ENCODE measurements at regions not wholly inside any gene's neighbourhood (a gene's known extent, or its start where the extent isn't known, plus 50 kb on each side); places are given as distances from the start of the nearest gene placed in this dataset.

DNA sequence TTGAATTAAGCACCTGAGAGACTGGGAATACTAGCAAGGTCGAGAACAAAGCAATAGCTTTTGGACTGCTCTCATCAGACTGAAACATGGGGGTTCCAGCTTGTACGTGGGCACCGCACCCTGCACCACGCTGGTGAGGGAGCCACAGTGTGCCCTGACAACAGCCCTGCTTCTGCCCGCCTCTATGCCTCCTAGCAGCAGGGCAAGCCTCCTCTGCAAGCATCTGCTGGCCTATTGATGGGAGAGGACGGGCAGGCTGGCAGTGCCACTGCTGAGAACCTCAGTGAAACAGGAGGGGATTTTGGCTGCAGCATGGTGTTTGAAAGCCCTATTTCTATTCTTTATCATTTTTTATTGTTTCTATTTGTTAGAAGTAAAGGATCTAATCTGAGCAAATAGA is 146.1 kb upstream of the OTOS start:
- Histone ChIP-seq H3K27me3 (no peaks in the 10 kb centered on the region), H3K4me1 (no peaks in the 10 kb centered on the region), H3K27ac (no peak overlapping the region), H3K4me3 (replicated peaks in 1 of 3) (no peak overlapping the region), H3K36me3 (no peaks in the 10 kb centered on the region), H3K9me3 (no peaks in the 10 kb centered on the region)
- DNase-seq = no peak
- intact Hi-C loops (cut with DNase I) = no loop called here
- WGBS, 2 donors = 77 to 88% methylated on average over 3 to 6 of the region's 6 CpGs
- no peak for TF ChIP-seq CTCF (IDR thresholded peaks at IDR 0.05)
- no peak for TF ChIP-seq POLR2A (IDR thresholded peaks at IDR 0.05)

- WGBS, 2 donors = 78 to 83% methylated on average over 11 to 14 of the region's 14 CpGs
- intact Hi-C loops (cut with DNase I) = no loop called here
These were observed 146.6 kb upstream of the OTOS start for GRCh38 chr2:240287011-240287410.

DNA sequence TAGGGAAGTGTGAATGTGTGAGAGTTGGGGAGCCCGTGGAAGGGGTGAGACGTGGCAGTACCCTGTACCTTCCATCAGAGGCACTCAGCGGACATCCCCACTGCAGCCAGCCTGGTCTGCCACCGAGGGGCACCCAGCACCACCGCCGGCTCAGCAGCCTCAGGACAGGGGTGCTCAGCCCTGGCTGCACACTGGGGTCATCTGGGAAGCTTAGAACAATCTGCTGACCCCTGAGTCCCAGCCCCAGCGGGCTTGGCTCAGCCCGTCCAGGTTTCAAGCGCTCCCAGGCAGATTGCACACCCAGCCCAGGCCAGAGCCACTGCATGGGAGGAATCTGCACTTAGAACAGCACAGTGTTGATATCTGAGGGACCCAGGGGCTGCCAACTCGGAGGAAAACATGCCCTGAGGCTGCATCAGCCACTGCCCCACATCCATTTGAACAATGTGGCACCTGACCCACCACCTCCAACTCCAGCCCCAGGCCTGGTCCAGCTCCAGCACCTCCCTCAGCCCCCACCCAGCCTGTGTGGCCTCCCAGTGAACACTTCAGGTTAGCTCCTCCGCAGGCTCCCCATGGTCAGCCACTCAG is 147.1 kb upstream of the OTOS start:
- 74 to 92% methylated on average over 7 of the region's 11 CpGs for WGBS, 2 donors
- intact Hi-C loops (cut with DNase I) = no loop called here
- H3K27me3 ChIP-seq = no peaks in the 10 kb centered on the region
- H3K9me3 ChIP-seq = no peaks in the 10 kb centered on the region
- H3K4me3 ChIP-seq (replicated peaks in 1 of 3) = no peak overlapping the region
- DNase-seq = no peak
- TF ChIP-seq CTCF (IDR thresholded peaks at IDR 0.05) = no peak
- no peak for TF ChIP-seq POLR2A (IDR thresholded peaks at IDR 0.05)
- no peaks in the 10 kb centered on the region for H3K36me3 ChIP-seq
- no peaks in the 10 kb centered on the region for H3K4me1 ChIP-seq
- no peak overlapping the region for H3K27ac ChIP-seq

More at GRCh38 chr2:240287011-240287410, 146.6 kb upstream of the OTOS start:
- no peak for DNase-seq
- Histone ChIP-seq H3K27ac (no peak overlapping the region), H3K9me3 (no peaks in the 10 kb centered on the region), H3K36me3 (no peaks in the 10 kb centered on the region), H3K4me1 (no peaks in the 10 kb centered on the region), H3K27me3 (no peaks in the 10 kb centered on the region), H3K4me3 (replicated peaks in 1 of 3) (no peak overlapping the region)
- TF ChIP-seq POLR2A (IDR thresholded peaks at IDR 0.05) = no peak
- TF ChIP-seq CTCF (IDR thresholded peaks at IDR 0.05) = no peak

DNA sequence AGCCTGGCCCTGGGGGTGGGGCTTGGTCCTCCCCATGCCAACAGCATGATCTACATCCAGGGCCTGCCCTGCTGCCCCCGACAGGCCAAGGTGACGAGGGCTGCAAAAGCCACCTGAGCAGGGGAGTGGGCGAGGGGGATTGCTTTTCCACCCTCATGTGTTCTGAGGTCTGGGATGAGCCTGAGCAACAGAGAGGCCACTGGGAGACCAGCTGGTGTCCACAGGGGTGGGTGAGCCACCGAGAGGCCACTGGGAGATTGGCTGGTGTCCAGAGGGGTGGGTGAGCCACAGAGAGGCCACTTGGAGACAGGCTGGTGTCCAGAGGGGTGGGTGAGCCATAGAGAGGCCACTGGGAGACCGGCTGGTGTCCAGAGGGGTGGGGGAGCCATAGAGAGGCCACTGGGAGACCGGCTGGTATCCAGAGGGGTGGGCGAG is 147.4 kb upstream of the GPC1 start:
- whole genome bisulfite sequencing, 2 donors = 78 to 85% methylated on average over 5 of the region's 7 CpGs
- no peaks in the 10 kb centered on the region for H3K4me1 ChIP-seq
- TF ChIP-seq CTCF (IDR thresholded peaks at IDR 0.05) (no peak), POLR2A (IDR thresholded peaks at IDR 0.05) (no peak)
- no peaks in the 10 kb centered on the region for H3K27me3 ChIP-seq
- no peak overlapping the region for H3K27ac ChIP-seq
- H3K4me3 ChIP-seq (replicated peaks in 1 of 3) = no peak overlapping the region
- no peaks in the 10 kb centered on the region for H3K9me3 ChIP-seq
- intact Hi-C loops (cut with DNase I) = no loop called here
- no peak for DNase-seq
- no peaks in the 10 kb centered on the region for H3K36me3 ChIP-seq

DNA sequence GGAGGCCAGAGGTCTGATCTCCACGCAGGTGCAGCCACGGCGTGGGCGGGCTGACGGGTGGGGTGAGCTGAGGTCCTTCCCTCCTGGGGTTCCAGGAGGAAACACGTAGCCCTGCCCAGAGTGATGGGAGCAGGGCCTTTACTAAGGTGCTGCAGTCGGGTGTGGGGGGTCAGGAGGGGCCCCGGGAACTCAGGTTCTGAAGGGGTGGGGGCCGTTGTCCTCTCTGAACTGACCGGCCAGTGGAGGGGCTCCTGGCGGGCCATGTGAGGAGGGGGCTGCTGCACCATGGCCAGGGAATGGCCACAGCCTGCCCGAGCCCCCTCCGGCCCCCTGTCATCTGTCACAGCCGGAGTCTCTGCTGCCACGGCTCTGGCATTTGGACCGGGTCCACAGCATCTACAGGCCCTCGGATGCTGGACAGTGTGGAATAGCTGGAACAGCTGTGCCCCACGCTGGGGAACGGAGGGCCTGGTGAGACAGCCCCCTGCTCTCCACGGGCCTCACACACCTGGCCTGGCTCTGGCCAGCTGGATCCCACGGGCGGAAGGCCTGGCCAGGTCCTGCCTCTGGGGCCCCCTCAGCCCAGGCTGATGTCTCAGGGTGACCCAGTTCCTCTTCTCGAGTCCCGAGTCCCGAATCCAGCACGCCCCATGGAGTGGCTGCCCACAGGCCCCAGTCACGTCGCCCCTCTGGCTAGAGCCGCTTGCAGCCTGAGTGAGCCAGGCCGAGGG is 145.6 kb upstream of the GPC1 start:
- TF ChIP-seq CTCF (IDR thresholded peaks at IDR 0.05) (no peak), POLR2A (IDR thresholded peaks at IDR 0.05) (no peak)
- intact Hi-C loops (cut with DNase I) = no loop called here
- WGBS, 2 donors = 84 to 92% methylated on average over 22 to 25 of the region's 30 CpGs
- H3K27me3 ChIP-seq = no peaks in the 10 kb centered on the region
- H3K36me3 ChIP-seq = no peaks in the 10 kb centered on the region
- no peaks in the 10 kb centered on the region for H3K9me3 ChIP-seq
- no peak overlapping the region for H3K4me3 ChIP-seq (replicated peaks in 1 of 3)
- H3K27ac ChIP-seq = no peak overlapping the region
- no peak for DNase-seq
- H3K4me1 ChIP-seq = no peaks in the 10 kb centered on the region
